GM13977 (cell line): ENCODE measurements at regions not wholly inside any gene's neighbourhood (a gene's known extent, or its start where the extent isn't known, plus 50 kb on each side); places are given as distances from the start of the nearest gene placed in this dataset.

Experiments
- DNase-seq: peaks from one replicate; pipeline ENCODE4 v3.0.0; 2012; ENCODE audit warnings: low spot score
- CTCF ChIP-seq: IDR thresholded peaks from 2 replicates; pipeline ENCODE4 v1.5.1; 2012; ENCODE audit warnings: mild to moderate bottlenecking, control low read depth; ENCODE audit not compliant: insufficient read depth; ENCODE audit errors: extremely low read depth, missing control alignments
- in situ Hi-C: fragments of 300-500 bp; cut with MboI; formaldehyde crosslinking; loops from one replicate; pipeline ENCODE4 v1.12.0; 2022; ENCODE audit warnings: low sequenced_read_pairs, low pct_unique_long_range_greater_than_20kb, mixed read lengths, inconsistent platforms; ENCODE audit not compliant: unreplicated experiment

GRCh38 chr21:27813344-27813743, 846.5 kb upstream of the ADAMTS5 start:
- in situ Hi-C loops = no loop called here
- no peak for DNase-seq

GRCh38 chr21:27812279-27812678, 845.4 kb upstream of the ADAMTS5 start:
- in situ Hi-C loops = no loop called here
- DNase-seq = no peak
- no peak for TF ChIP-seq CTCF

More at GRCh38 chr21:27813344-27813743, 846.5 kb upstream of the ADAMTS5 start:
- TF ChIP-seq CTCF = no peak

DNA sequence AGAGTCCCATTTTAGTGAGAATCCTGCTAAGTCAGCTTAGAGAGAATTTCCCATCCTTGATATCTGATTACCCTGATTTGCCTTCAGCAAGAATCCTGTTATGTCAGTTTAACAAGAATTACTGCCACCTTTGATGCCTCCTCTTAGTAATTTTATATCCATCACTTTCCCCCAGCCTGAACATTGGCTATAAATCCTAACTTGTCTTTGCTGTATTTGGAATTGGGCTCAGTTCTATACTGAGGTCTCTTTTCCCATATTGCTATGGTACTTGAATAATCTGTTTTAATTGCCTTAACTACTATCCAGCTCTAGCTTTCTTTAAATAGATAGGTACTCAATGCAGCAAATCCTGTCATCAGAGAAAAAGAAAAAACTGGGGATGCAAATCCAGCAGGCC, 842.0 kb upstream of the ADAMTS5 start:
- in situ Hi-C loops = no loop called here
- no peak for DNase-seq
- no peak for TF ChIP-seq CTCF

DNA sequence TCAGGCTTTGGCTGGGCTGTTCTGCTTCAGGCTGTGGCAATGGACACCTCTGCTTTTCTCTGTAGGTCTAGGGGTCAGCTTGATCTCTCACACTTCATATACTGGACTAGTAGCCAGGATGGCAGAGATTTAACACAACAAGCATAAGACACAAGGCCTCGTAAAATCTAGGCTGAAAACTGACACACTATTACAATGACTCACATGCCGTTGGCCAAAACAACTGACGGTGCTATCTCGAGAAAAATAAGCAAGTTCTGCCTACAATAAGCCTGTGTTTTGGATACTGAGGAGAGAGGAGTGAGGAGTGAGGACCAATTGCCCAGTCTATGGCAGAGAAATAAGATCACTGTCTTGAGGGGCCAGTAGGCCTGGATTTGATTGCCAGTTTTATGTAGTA, 840.7 kb upstream of the ADAMTS5 start:
- no peak for TF ChIP-seq CTCF
- no peak for DNase-seq
- in situ Hi-C loops = no loop called here

DNA sequence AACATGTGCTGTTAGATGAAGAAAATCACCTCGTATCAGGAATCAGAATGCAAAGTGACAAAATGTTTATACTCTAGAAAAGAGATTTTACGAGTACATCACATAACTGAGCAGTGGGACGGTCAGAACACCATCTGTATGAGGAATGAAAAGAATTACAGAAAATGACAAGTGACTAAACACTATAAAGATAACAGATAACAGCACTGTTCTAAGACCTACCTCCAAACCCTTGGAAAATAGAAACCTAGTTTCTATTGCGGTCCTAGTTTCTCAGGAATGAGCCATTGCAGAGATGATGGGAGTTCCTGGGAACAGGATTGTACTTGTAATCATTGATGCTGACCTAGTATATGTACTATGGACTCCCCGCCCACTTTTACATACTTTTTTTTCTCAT, 839.4 kb upstream of the ADAMTS5 start:
- no peak for TF ChIP-seq CTCF
- in situ Hi-C loops = no loop called here
- no peak for DNase-seq

DNA sequence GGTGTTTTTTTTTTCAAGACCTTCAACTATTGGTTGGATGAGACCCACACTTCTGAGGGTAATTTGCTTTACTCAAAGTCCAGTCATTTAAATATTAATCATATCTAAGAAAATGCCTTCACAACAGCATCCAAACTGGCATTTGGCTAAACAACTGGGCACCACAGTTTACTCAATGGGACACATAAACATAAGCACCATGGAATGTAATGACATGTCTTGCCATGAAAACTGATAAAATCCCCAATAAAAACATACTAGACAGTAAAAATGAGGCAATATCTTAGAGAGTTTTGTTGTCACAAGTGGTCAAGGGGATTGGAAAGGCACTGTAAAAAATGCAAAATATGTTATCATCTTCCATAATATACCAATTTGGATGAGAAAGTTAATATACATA, 838.8 kb upstream of the ADAMTS5 start:
- no peak for TF ChIP-seq CTCF
- in situ Hi-C loops = no loop called here

GRCh38 chr21:27804515-27804914, 837.6 kb upstream of the ADAMTS5 start:
- in situ Hi-C loops = no loop called here
- TF ChIP-seq CTCF = no peak
- DNase-seq = no peak

More for the DNA sequence above, 838.8 kb upstream of the ADAMTS5 start:
- DNase-seq = no peak
